Stomach (tissue), 8 donors: ENCODE measurements at regions not wholly inside any gene's neighbourhood (a gene's known extent, or its start where the extent isn't known, plus 50 kb on each side); places are given as distances from the start of the nearest gene placed in this dataset.

Experiments
- DNase-seq, 2 donors: peaks; one replicate each; pipeline versions ENCODE4 v3.0.0 to v3.0.0-alpha.2; 2013 to 2019
- H3K27ac ChIP-seq, 5 donors: fragments of 200-600 bp in 4 of 5; sonication (generic) in 4 of 5; one replicate each; pipeline ENCODE4 v1.5.1; 2013 to 2019; ENCODE audit warnings: mild to moderate bottlenecking in 1 of 5, moderate library complexity in 1 of 5
- H3K27me3 ChIP-seq, 3 donors: fragments of 200-600 bp; sonication (generic); one replicate each; pipeline ENCODE4 v1.5.1; 2017 to 2019; ENCODE audit warnings: mixed run types in 1 of 3
- H3K36me3 ChIP-seq, 4 donors: fragments of 200-600 bp; sonication (generic); 1 replicate in 3 of 4; 2 replicates in 1 of 4; pipeline ENCODE4 v1.5.1; 2016 to 2019
- H3K4me1 ChIP-seq, 4 donors: fragments of 200-600 bp; sonication (generic); one replicate each; pipeline ENCODE4 v1.5.1; 2016 to 2019
- H3K4me3 ChIP-seq, 4 donors: fragments of 200-600 bp; sonication (generic) in 3 of 4; one replicate each; pipeline ENCODE4 v1.5.1; 2016 to 2019; ENCODE audit warnings: mild to moderate bottlenecking in 1 of 4
- H3K9me3 ChIP-seq, 4 donors: fragments of 200-600 bp; sonication (generic); one replicate each; pipeline ENCODE4 v1.5.1; 2016 to 2019
- EP300 ChIP-seq: sonication (generic); formaldehyde crosslinking; IDR thresholded peaks from one replicate; pipeline ENCODE4 v1.6.1; 2017; ENCODE audit warnings: antibody characterized with exemption
- POLR2A ChIP-seq, 4 donors: fragments of 450-650 bp; IDR thresholded peaks; one replicate each; pipeline ENCODE4 v1.6.1; 2016; ENCODE audit warnings: antibody characterized with exemption in 4 of 4, control low read depth in 2 of 4, mild to moderate bottlenecking in 1 of 4, moderate library complexity in 1 of 4
- POLR2AphosphoS5 ChIP-seq, 3 donors: sonication (generic); formaldehyde crosslinking; IDR thresholded peaks; one replicate each; pipeline ENCODE4 v1.6.1; 2016; ENCODE audit warnings: antibody characterized with exemption in 3 of 3
- WGBS, 5 donors: extraction: QIAGEN DNeasy Blood & Tissue Kit in 3 of 5; methylation state at CpG; one replicate each; pipeline versions ENCODE4 v1.1.5 to v1.1.7; 2013 to 2018; 5-methylcytosine and 5-hydroxymethylcytosine counted together
- intact Hi-C: fragments of 100-400 bp; cut with DNase I; formaldehyde crosslinking; loops from one replicate; pipeline ENCODE4 v1.15.1; 2023; ENCODE audit warnings: low total_unique reads
- TF ChIP-seq, protein P1 (sequence below), 7 experiments: fragments of 450-650 bp in 4 of 7; fragments of 200-600 bp in 3 of 7; sonication (generic) in 3 of 7; IDR thresholded peaks; one replicate each; pipeline ENCODE4 v1.5.1; 2016 to 2019; ENCODE audit warnings: antibody characterized with exemption in 7 of 7, control low read depth in 2 of 7, mild to moderate bottlenecking in 1 of 7
- donor health status: healthy with polysubstance abuse.
- donor health status: Bipolar disorder and iron deficiency.
- donor health status: healthy.

GRCh38 chr21:38651570-38651969, 153.3 kb upstream of the ERG start:
- intact Hi-C loops = no loop called here
- WGBS, 5 donors = 91 to 98% (median 92%) methylated on average over 6 of the region's 6 CpGs
- no peaks in the 10 kb centered on the region for H3K4me1 ChIP-seq
- DNase-seq = no peak
- TF ChIP-seq POLR2AphosphoS5 (IDR thresholded peaks at IDR 0.05) (no peak), EP300 (no peak), POLR2A (IDR thresholded peaks at IDR 0.05) (no peak)
- TF ChIP-seq, protein P1, sequence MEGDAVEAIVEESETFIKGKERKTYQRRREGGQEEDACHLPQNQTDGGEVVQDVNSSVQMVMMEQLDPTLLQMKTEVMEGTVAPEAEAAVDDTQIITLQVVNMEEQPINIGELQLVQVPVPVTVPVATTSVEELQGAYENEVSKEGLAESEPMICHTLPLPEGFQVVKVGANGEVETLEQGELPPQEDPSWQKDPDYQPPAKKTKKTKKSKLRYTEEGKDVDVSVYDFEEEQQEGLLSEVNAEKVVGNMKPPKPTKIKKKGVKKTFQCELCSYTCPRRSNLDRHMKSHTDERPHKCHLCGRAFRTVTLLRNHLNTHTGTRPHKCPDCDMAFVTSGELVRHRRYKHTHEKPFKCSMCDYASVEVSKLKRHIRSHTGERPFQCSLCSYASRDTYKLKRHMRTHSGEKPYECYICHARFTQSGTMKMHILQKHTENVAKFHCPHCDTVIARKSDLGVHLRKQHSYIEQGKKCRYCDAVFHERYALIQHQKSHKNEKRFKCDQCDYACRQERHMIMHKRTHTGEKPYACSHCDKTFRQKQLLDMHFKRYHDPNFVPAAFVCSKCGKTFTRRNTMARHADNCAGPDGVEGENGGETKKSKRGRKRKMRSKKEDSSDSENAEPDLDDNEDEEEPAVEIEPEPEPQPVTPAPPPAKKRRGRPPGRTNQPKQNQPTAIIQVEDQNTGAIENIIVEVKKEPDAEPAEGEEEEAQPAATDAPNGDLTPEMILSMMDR (IDR thresholded peaks at IDR 0.05) = no peak
- peaks cover 0 to 50% (median 15%) of the 10 kb centered on the region in 3 donors for H3K27me3 ChIP-seq
- no peak overlapping the region for H3K4me3 ChIP-seq
- H3K9me3 ChIP-seq = no peaks in the 10 kb centered on the region
- H3K36me3 ChIP-seq = no peaks in the 10 kb centered on the region
- H3K27ac ChIP-seq = no peak overlapping the region

GRCh38 chr21:38652396-38652795, 153.3 kb upstream of the ETS2 start:
- H3K27ac ChIP-seq = no peak overlapping the region
- no peaks in the 10 kb centered on the region for H3K36me3 ChIP-seq
- no peak overlapping the region for H3K4me3 ChIP-seq
- H3K4me1 ChIP-seq = no peaks in the 10 kb centered on the region
- H3K27me3 ChIP-seq = peaks cover 0 to 52% (median 18%) of the 10 kb centered on the region in 3 donors
- no peaks in the 10 kb centered on the region for H3K9me3 ChIP-seq
- TF ChIP-seq EP300 = no peak
- TF ChIP-seq POLR2A (IDR thresholded peaks at IDR 0.05) = no peak
- TF ChIP-seq, protein P1 (IDR thresholded peaks at IDR 0.05) = no peak
- no peak for TF ChIP-seq POLR2AphosphoS5 (IDR thresholded peaks at IDR 0.05)
- 67 to 84% (median 79%) methylated on average over 6 of the region's 6 CpGs for WGBS, 5 donors
- DNase-seq = no peak
- intact Hi-C loops = no loop called here

GRCh38 chr21:38654580-38654979, 151.1 kb upstream of the ETS2 start:
- WGBS, 5 donors = 76 to 91% (median 89%) methylated on average over 1 of the region's 1 CpG
- no peak for TF ChIP-seq EP300
- TF ChIP-seq, protein P1 (IDR thresholded peaks at IDR 0.05) = no peak
- no peak for TF ChIP-seq POLR2A (IDR thresholded peaks at IDR 0.05)
- no peak for TF ChIP-seq POLR2AphosphoS5 (IDR thresholded peaks at IDR 0.05)
- H3K36me3 ChIP-seq = no peaks in the 10 kb centered on the region

GRCh38 chr21:38658511-38658910, 147.2 kb upstream of the ETS2 start:
- no peak overlapping the region for H3K27ac ChIP-seq
- H3K36me3 ChIP-seq = no peaks in the 10 kb centered on the region
- no peak for DNase-seq
- peaks cover 16 to 25% (median 20%) of the 10 kb centered on the region in 4 donors for H3K4me1 ChIP-seq
- H3K27me3 ChIP-seq = peaks cover 3 to 90% (median 47%) of the 10 kb centered on the region in 3 donors
- TF ChIP-seq, protein P1 (IDR thresholded peaks at IDR 0.05) = no peak
- TF ChIP-seq EP300 (no peak), POLR2AphosphoS5 (IDR thresholded peaks at IDR 0.05) (no peak), POLR2A (IDR thresholded peaks at IDR 0.05) (no peak)
- intact Hi-C loops = no loop called here
- H3K9me3 ChIP-seq = peaks cover 0 to 4% (median 0%) of the 10 kb centered on the region in 4 donors
- no peak overlapping the region for H3K4me3 ChIP-seq
- 58 to 82% (median 71%) methylated on average over 4 of the region's 4 CpGs for WGBS, 5 donors

More at GRCh38 chr21:38654580-38654979, 151.1 kb upstream of the ETS2 start:
- Histone ChIP-seq H3K27ac (no peak overlapping the region), H3K9me3 (no peaks in the 10 kb centered on the region), H3K4me3 (no peak overlapping the region), H3K4me1 (no peaks in the 10 kb centered on the region), H3K27me3 (peaks cover 0 to 62% (median 20%) of the 10 kb centered on the region in 3 donors)
- no peak for DNase-seq
- intact Hi-C loops = no loop called here
